GM12878 (cell line): ENCODE measurements at regions not wholly inside any gene's neighbourhood (a gene's known extent, or its start where the extent isn't known, plus 50 kb on each side); places are given as distances from the start of the nearest gene placed in this dataset.

Experiments
- ATAC-seq: fragments of 200-7000 bp; cut with Tn5 transposase; 3 replicates; pipeline ENCODE4 v1.9.1; 2020; ENCODE audit warnings: mild to moderate bottlenecking, moderate library complexity
- BruUV-seq: library from RNA; stranded (reverse); fragments of 400-500 nt; replicated peaks from 2 replicates; lab custom pipeline; 2021; lab: Mats Ljungman, UMichigan
- CTCF ChIA-PET: fragments of 300-600 bp; sonication (Branson Sonifier 250); formaldehyde crosslinking; extraction: SDS; loops from one replicate; lab custom pipeline; 2021; ENCODE audit warnings: inconsistent platforms; lab: Yijun Ruan, JAX
- POLR2A ChIA-PET: fragments of 350-600 bp; formaldehyde crosslinking; extraction: SDS; loops from one replicate; lab custom pipeline; 2021; ENCODE audit warnings: inconsistent platforms; lab: Charles Lee
- RAD21 ChIA-PET: fragments of 300-600 bp; sonication (Branson Sonifier 250); formaldehyde crosslinking; loops from one replicate; lab custom pipeline; 2023; ENCODE audit warnings: antibody characterized with exemption; ENCODE audit not compliant: unreplicated experiment; lab: Charles Lee
- SMC1A ChIA-PET: fragments of 300-600 bp; sonication (Branson Sonifier 250); formaldehyde crosslinking; loops from one replicate; lab custom pipeline; 2023; ENCODE audit not compliant: unreplicated experiment, uncharacterized antibody; lab: Charles Lee
- DNase-seq: peaks from one replicate; pipeline ENCODE4 v3.0.0-alpha.2; 2011; ENCODE audit warnings: low read depth, low spot score
- FAIRE-seq: peaks from 3 replicates; lab custom pipeline; 2011; peaks lifted over from hg19 to GRCh38; lab: Jason Lieb, UNC
- H2AFZ ChIP-seq: 2 replicates; pipeline ENCODE4 v1.6.0; 2011; ENCODE audit warnings: low read depth, low read length, control low read depth; ENCODE audit not compliant: control insufficient read depth
- H3K27ac ChIP-seq: 2 replicates; pipeline ENCODE4 v1.5.1; 2011; ENCODE audit warnings: control low read depth; ENCODE audit not compliant: control insufficient read depth, insufficient read depth
- H3K27me3 ChIP-seq, 2 experiments: replicated peaks in 1 of 2; 2 replicates each; pipeline versions ENCODE4 v1.6.0 to v1.6.1; 2011; ENCODE audit warnings: low read length in 1 of 2; ENCODE audit not compliant: control insufficient read depth in 2 of 2, insufficient read depth in 2 of 2
- H3K36me3 ChIP-seq, 2 experiments: 2 replicates each; pipeline ENCODE4 v1.5.1; 2011; ENCODE audit warnings: low read length in 1 of 2; ENCODE audit not compliant: control insufficient read depth in 2 of 2, insufficient read depth in 2 of 2
- H3K4me1 ChIP-seq: 2 replicates; pipeline ENCODE4 v1.6.1; 2011; ENCODE audit warnings: mild to moderate bottlenecking, low read length, moderate library complexity, mixed read lengths; ENCODE audit not compliant: control insufficient read depth, insufficient read depth
- H3K4me2 ChIP-seq: 2 replicates; pipeline ENCODE4 v1.6.0; 2011; ENCODE audit warnings: control low read depth; ENCODE audit not compliant: control insufficient read depth, insufficient read depth
- H3K4me3 ChIP-seq: fragments of 200-600 bp; sonication (generic); 2 replicates; pipeline ENCODE4 v1.5.1; 2016
- H3K79me2 ChIP-seq: 2 replicates; pipeline ENCODE4 v1.6.0; 2011; ENCODE audit warnings: low read length; ENCODE audit not compliant: control insufficient read depth, insufficient read depth
- H3K9ac ChIP-seq: 2 replicates; pipeline ENCODE4 v1.8.0; 2011; ENCODE audit warnings: low read length, control low read depth, mixed read lengths; ENCODE audit not compliant: control insufficient read depth, insufficient read depth
- H3K9me3 ChIP-seq: replicated peaks from 3 replicates; pipeline ENCODE4 v1.5.1; 2011; ENCODE audit warnings: mild to moderate bottlenecking, low read length; ENCODE audit not compliant: control insufficient read depth, insufficient read depth
- H4K20me1 ChIP-seq: 2 replicates; pipeline ENCODE4 v1.6.0; 2011; ENCODE audit not compliant: control insufficient read depth, insufficient read depth
- CBFB ChIP-seq: IDR thresholded peaks from 2 replicates; pipeline ENCODE4 v1.6.1; 2016; ENCODE audit warnings: antibody characterized with exemption, low read depth
- CBX5 ChIP-seq: sonication (generic); IDR thresholded peaks from 2 replicates; pipeline ENCODE4 v1.6.1; 2016; ENCODE audit warnings: low read depth, moderate library complexity, mild to moderate bottlenecking, inconsistent platforms
- CHD4 ChIP-seq: fragments of 200-600 bp; sonication (generic); IDR thresholded peaks from 2 replicates; pipeline ENCODE4 v1.6.1; 2016; ENCODE audit warnings: mild to moderate bottlenecking
- FOXM1 ChIP-seq: IDR thresholded peaks from 2 replicates; pipeline ENCODE4 v1.6.1; 2012; ENCODE audit warnings: low read depth, mild to moderate bottlenecking, inconsistent platforms, low read length, moderate library complexity
- HDAC6 ChIP-seq: fragments of 200-600 bp; sonication (generic); IDR thresholded peaks from one replicate; pipeline ENCODE4 v1.8.0; 2017; ENCODE audit warnings: antibody characterized with exemption; ENCODE audit not compliant: unreplicated experiment
- JUNB ChIP-seq: IDR thresholded peaks from 2 replicates; pipeline ENCODE4 v1.6.1; 2016; ENCODE audit warnings: antibody characterized with exemption, mild to moderate bottlenecking
- KDM1A ChIP-seq: fragments of 200-600 bp; sonication (generic); IDR thresholded peaks from 2 replicates; pipeline ENCODE4 v1.6.1; 2016; ENCODE audit warnings: borderline replicate concordance
- PML ChIP-seq: IDR thresholded peaks from 2 replicates; pipeline ENCODE4 v1.6.1; 2012; ENCODE audit warnings: low read length, inconsistent platforms
- SIN3A ChIP-seq: IDR thresholded peaks from 2 replicates; pipeline ENCODE4 v1.6.1; 2012; ENCODE audit warnings: low read depth, low read length, improper control_type of control experiment
- SMARCA5 ChIP-seq: fragments of 450-650 bp; IDR thresholded peaks from 2 replicates; pipeline ENCODE4 v1.6.1; 2017; ENCODE audit warnings: mild to moderate bottlenecking
- WGBS: methylation state at CpG from one replicate; pipeline ENCODE4 v1.1.6; 2016; ENCODE audit warnings: low lambda C conversion rate; ENCODE audit not compliant: insufficient replicate concordance, insufficient coverage; ENCODE audit errors: missing lambda C conversion rate; 5-methylcytosine and 5-hydroxymethylcytosine counted together
- in situ Hi-C: fragments of 300-500 bp; cut with MboI; formaldehyde crosslinking; loops from 9 replicates; pipeline ENCODE4 v1.14.3; 2018; ENCODE audit warnings: mixed read lengths
- intact Hi-C: fragments of 100-400 bp; cut with micrococcal nuclease; formaldehyde crosslinking; loops from one replicate; pipeline ENCODE4 v1.14.2; 2022; ENCODE audit not compliant: unreplicated experiment
- TF ChIP-seq, protein P1 (sequence below), 3 experiments: IDR thresholded peaks in 2 of 3; conservative IDR thresholded peaks in 1 of 3; 2 replicates each; pipeline ENCODE4 v1.5.1; 2011; ENCODE audit warnings: low read depth in 3 of 3, low read length in 3 of 3, mild to moderate bottlenecking in 3 of 3, control low read depth in 2 of 3, moderate library complexity in 2 of 3, inconsistent platforms in 1 of 3, mixed read lengths in 1 of 3; ENCODE audit not compliant: control insufficient read depth in 2 of 3, insufficient read depth in 1 of 3; ENCODE audit errors: extremely low read depth in 1 of 3
- TF ChIP-seq, protein P2 (sequence below): IDR thresholded peaks from 2 replicates; pipeline ENCODE4 v1.6.1; 2012; ENCODE audit warnings: low read depth, low read length, improper control_type of control experiment

DNA sequence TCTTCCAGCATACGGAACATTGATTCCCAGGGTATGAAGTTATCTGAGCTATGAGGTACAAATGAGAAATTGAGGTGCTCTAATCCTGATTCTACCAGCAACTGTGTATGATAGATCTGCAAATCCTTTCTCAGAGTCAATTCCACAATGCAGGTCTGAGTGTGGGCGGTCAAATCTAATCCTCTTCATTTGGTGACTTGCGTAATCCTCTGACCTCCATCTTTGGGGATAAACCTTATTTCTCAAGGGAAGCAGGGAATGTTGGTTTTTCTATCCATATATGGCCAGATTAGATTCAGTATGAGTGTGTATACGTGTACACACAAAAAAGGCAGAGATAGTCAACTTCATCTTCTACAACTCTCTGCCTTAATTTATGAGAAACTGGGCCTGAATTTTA lies 348.4 kb upstream of the IL12A start:
- Histone ChIP-seq H2AFZ (no peak overlapping the region), H3K36me3 (no peaks in the 10 kb centered on the region), H3K79me2 (no peaks in the 10 kb centered on the region), H3K4me2 (no peak overlapping the region), H3K4me3 (no peak overlapping the region), H4K20me1 (no peaks in the 10 kb centered on the region; the same call in 1 of the 2 replicates), H3K9me3 (no peaks in the 10 kb centered on the region), H3K27me3 (no peaks in the 10 kb centered on the region), H3K27ac (no peak overlapping the region), H3K9ac (no peak overlapping the region), H3K4me1 (no peaks in the 10 kb centered on the region)
- no TSS peak for BruUV-seq
- intact Hi-C loops (no loop called here), in situ Hi-C loops (no loop called here)
- ChIA-PET CTCF (interaction anchor here (0.6 kb wide), 1 partner anchor 778 kb away, joined by 4 read pairs; no protein-coding TSS in a partner anchor), POLR2A (no interaction called here), SMC1A (no interaction called here), RAD21 (no interaction called here)
- no peak for TF ChIP-seq CBFB
- 52% methylated on average over 4 of the region's 4 CpGs for WGBS
- DNase-seq (no peak), FAIRE-seq (peak; percentile 27), ATAC-seq (no peak)

DNA sequence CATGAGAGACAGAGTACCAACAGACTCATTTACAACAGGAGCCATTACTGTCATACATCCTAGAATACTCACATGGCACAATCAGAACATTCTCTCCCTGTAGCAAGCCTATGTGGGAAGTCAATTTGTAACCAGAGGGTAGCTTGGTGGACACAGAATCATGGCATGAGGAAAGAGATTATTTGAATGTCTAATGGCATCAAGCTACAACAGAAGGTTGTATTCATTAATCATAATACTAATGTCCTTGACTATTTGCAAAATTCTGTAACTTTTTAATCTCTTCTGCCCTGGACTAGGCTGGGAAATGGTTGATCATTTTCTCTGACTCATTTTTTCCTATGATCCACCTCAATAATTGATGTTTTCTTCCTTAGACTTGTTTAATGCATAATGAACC lies 345.2 kb upstream of the IL12A start:
- Histone ChIP-seq H3K36me3 (no peaks in the 10 kb centered on the region), H3K79me2 (no peaks in the 10 kb centered on the region), H3K27ac (no peak overlapping the region), H4K20me1 (no peaks in the 10 kb centered on the region), H3K27me3 (no peaks in the 10 kb centered on the region), H3K9ac (no peak overlapping the region), H3K4me2 (no peak overlapping the region), H3K4me3 (no peak overlapping the region), H3K4me1 (no peaks in the 10 kb centered on the region), H2AFZ (no peak overlapping the region), H3K9me3 (no peaks in the 10 kb centered on the region)
- in situ Hi-C loops = no loop called here
- ChIA-PET POLR2A (no interaction called here), CTCF (interaction anchor here (0.6 kb wide), 1 partner anchor 112 kb away, joined by 3 read pairs; no protein-coding TSS in a partner anchor), SMC1A (no interaction called here), RAD21 (no interaction called here)
- BruUV-seq = no TSS peak
- FAIRE-seq (no peak), DNase-seq (no peak), ATAC-seq (no peak)
- no peak for TF ChIP-seq FOXM1
- no peak for TF ChIP-seq PML
- TF ChIP-seq, protein P1, sequence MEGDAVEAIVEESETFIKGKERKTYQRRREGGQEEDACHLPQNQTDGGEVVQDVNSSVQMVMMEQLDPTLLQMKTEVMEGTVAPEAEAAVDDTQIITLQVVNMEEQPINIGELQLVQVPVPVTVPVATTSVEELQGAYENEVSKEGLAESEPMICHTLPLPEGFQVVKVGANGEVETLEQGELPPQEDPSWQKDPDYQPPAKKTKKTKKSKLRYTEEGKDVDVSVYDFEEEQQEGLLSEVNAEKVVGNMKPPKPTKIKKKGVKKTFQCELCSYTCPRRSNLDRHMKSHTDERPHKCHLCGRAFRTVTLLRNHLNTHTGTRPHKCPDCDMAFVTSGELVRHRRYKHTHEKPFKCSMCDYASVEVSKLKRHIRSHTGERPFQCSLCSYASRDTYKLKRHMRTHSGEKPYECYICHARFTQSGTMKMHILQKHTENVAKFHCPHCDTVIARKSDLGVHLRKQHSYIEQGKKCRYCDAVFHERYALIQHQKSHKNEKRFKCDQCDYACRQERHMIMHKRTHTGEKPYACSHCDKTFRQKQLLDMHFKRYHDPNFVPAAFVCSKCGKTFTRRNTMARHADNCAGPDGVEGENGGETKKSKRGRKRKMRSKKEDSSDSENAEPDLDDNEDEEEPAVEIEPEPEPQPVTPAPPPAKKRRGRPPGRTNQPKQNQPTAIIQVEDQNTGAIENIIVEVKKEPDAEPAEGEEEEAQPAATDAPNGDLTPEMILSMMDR (IDR thresholded peaks at IDR 0.05 in 2 of 3, conservative IDR thresholded peaks at IDR 0.05 in 1 of 3; ENCODE audit: control insufficient read depth in 2 of 3, extremely low read depth in 1 of 3, insufficient read depth in 1 of 3, low read depth in 3 of 3, low read length in 3 of 3) = no peak
- TF ChIP-seq CBX5 = no peak
- TF ChIP-seq SIN3A = no peak
- no peak for TF ChIP-seq KDM1A
- TF ChIP-seq JUNB = no peak
- TF ChIP-seq HDAC6 = no peak
- no peak for TF ChIP-seq SMARCA5
- TF ChIP-seq CHD4 = no peak
- TF ChIP-seq, protein P2, sequence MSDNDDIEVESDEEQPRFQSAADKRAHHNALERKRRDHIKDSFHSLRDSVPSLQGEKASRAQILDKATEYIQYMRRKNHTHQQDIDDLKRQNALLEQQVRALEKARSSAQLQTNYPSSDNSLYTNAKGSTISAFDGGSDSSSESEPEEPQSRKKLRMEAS = no peak
- intact Hi-C loops = no loop called here
